Cardiac septum (tissue), 1 donor: ENCODE measurements at regions not wholly inside any gene's neighbourhood (a gene's known extent, or its start where the extent isn't known, plus 50 kb on each side); places are given as distances from the start of the nearest gene placed in this dataset.
"Not testable (repeated sequence)": the region's sequence is repeated elsewhere in the genome, so short reads cannot be mapped to it uniquely, and the experiment has no call there.

Experiments used
- DNase-seq: peaks from one replicate; pipeline ENCODE4 v3.0.0-alpha.2; 2020; ENCODE audit warnings: low spot score
- intact Hi-C: fragments of 100-400 bp; cut with DNase I; formaldehyde crosslinking; loops from one replicate; pipeline ENCODE4 v1.14.0; 2022
- donor health status: DM: no; HTN: no; CAD: no.

GRCh38 chr6:144389474-144389873, 104.3 kb downstream of the UTRN start:
- DNase-seq, intact Hi-C loops: not testable (repeated sequence)

- DNase-seq, result no peak
- intact Hi-C loops, result no loop called here
These were observed 105.1 kb downstream of the UTRN start for GRCh38 chr6:144390202-144390601.

- no peak for DNase-seq
- intact Hi-C loops, result no loop called here
These were observed 105.8 kb downstream of the UTRN start for GRCh38 chr6:144390886-144391285.

GRCh38 chr6:144392536-144392935, 107.4 kb downstream of the UTRN start:
- intact Hi-C loops, result no loop called here

GRCh38 chr6:144394210-144394609, 109.1 kb downstream of the UTRN start:
- DNase-seq, result no peak
- intact Hi-C loops, result no loop called here

More at GRCh38 chr6:144392536-144392935, 107.4 kb downstream of the UTRN start:
- no peak for DNase-seq

GRCh38 chr6:144395014-144395413, 109.9 kb downstream of the UTRN start:
- intact Hi-C loops, result no loop called here
- DNase-seq, result no peak

- DNase-seq, result no peak
- intact Hi-C loops, result no loop called here
These were observed 110.7 kb downstream of the UTRN start for GRCh38 chr6:144395826-144396225.

- DNase-seq, result no peak
- intact Hi-C loops, result no loop called here
These were observed 112.0 kb downstream of the UTRN start for GRCh38 chr6:144397141-144397540.

- no peak for DNase-seq
These were observed 115.2 kb downstream of the UTRN start for GRCh38 chr6:144400321-144400720.

GRCh38 chr6:144401736-144402733, 116.9 kb downstream of the UTRN start:
- DNase-seq, result no peak
- intact Hi-C loops, result no loop called here

More at GRCh38 chr6:144400321-144400720, 115.2 kb downstream of the UTRN start:
- intact Hi-C loops, result no loop called here

- DNase-seq, result no peak
- intact Hi-C loops, result no loop called here
These were observed 117.6 kb downstream of the UTRN start for GRCh38 chr6:144402750-144403149.

- intact Hi-C loops, result no loop called here
- no peak for DNase-seq
These were observed 120.0 kb downstream of the UTRN start for GRCh38 chr6:144405163-144405562.

- intact Hi-C loops, result no loop called here
- no peak for DNase-seq
These were observed 121.7 kb downstream of the UTRN start for GRCh38 chr6:144406796-144407195.

- intact Hi-C loops, result no loop called here
These were observed 123.0 kb downstream of the UTRN start for GRCh38 chr6:144408161-144408560.

GRCh38 chr6:144410059-144410458, 124.9 kb downstream of the UTRN start:
- DNase-seq, result no peak
- intact Hi-C loops, result no loop called here

More at GRCh38 chr6:144408161-144408560, 123.0 kb downstream of the UTRN start:
- DNase-seq, result no peak

- intact Hi-C loops, DNase-seq: not testable (repeated sequence)
These were observed 125.4 kb downstream of the UTRN start for GRCh38 chr6:144410574-144410973.

- intact Hi-C loops, result no loop called here
- no peak for DNase-seq
These were observed 126.5 kb downstream of the UTRN start for GRCh38 chr6:144411531-144412165.

GRCh38 chr6:144413418-144413817, 128.3 kb downstream of the UTRN start:
- intact Hi-C loops, result no loop called here
- DNase-seq, result no peak

- DNase-seq, result no peak
- intact Hi-C loops, result no loop called here
These were observed 129.9 kb downstream of the UTRN start for GRCh38 chr6:144415014-144415413.

GRCh38 chr6:144415835-144416237, 130.7 kb downstream of the UTRN start:
- intact Hi-C loops, result no loop called here
- no peak for DNase-seq

- no peak for DNase-seq
- intact Hi-C loops, result no loop called here
These were observed 131.1 kb downstream of the UTRN start for GRCh38 chr6:144416244-144416643.
